Vagina (tissue), 2 donors: ENCODE measurements at regions not wholly inside any gene's neighbourhood (a gene's known extent, or its start where the extent isn't known, plus 50 kb on each side); places are given as distances from the start of the nearest gene placed in this dataset.

Experiments used
- CTCF ChIP-seq, 3 experiments: fragments of 450-650 bp in 2 of 3; fragments of 200-600 bp in 1 of 3; sonication (generic) in 1 of 3; IDR thresholded peaks; one replicate each; pipeline ENCODE4 v1.5.1; 2017 to 2019; ENCODE audit warnings: antibody characterized with exemption in 3 of 3, mild to moderate bottlenecking in 2 of 3, moderate library complexity in 2 of 3
- POLR2A ChIP-seq, 2 donors: fragments of 450-650 bp; IDR thresholded peaks; one replicate each; pipeline ENCODE4 v1.6.1; 2017; ENCODE audit warnings: antibody characterized with exemption in 2 of 2, mild to moderate bottlenecking in 2 of 2, moderate library complexity in 2 of 2
- POLR2AphosphoS5 ChIP-seq, 2 donors: sonication (generic); formaldehyde crosslinking; IDR thresholded peaks; one replicate each; pipeline ENCODE4 v1.9.0; 2017; ENCODE audit warnings: antibody characterized with exemption in 2 of 2, mild to moderate bottlenecking in 2 of 2, low read depth in 1 of 2; ENCODE audit not compliant: insufficient read depth in 1 of 2

DNA sequence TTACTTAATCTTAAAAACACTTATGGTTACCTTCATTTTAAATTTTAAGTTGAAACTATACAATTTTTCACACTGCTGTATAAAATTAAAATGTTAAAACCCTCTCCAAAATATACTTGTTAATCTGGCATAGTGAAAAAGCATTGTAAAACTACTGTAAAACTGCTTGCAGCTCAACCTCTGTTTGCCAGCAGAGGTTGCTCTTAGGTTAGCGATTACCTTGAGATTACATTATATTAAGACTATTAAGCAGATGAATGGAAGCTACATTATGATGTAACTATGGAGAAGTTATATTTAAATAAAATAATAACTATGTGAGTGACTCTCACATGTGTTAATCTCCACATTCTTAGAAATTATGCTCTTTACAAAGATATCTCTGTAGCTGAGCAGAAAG, 143.6 kb upstream of the SLITRK3 start:
- TF ChIP-seq CTCF (IDR thresholded peaks at IDR 0.05) (no peak), POLR2A (IDR thresholded peaks at IDR 0.05) (no peak), POLR2AphosphoS5 (IDR thresholded peaks at IDR 0.05; ENCODE audit: insufficient read depth in 1 of 2, low read depth in 1 of 2) (no peak)
